BJ (cell line): ENCODE measurements at regions not wholly inside any gene's neighbourhood (a gene's known extent, or its start where the extent isn't known, plus 50 kb on each side); places are given as distances from the start of the nearest gene placed in this dataset.

ENCODE experiments used
- CTCF ChIA-PET: fragments of 350-600 bp; formaldehyde crosslinking; extraction: SDS; loops from one replicate; lab custom pipeline; 2021; ENCODE audit warnings: antibody characterized with exemption, inconsistent platforms; lab: Yijun Ruan, JAX
- POLR2A ChIA-PET: fragments of 300-600 bp; sonication (Branson Sonifier 250); formaldehyde crosslinking; extraction: SDS; loops from one replicate; lab custom pipeline; 2021; ENCODE audit warnings: antibody characterized with exemption; lab: Charles Lee
- DNase-seq: peaks from one replicate; pipeline ENCODE4 v3.0.0-alpha.2; 2011; ENCODE audit warnings: low read depth
- H3K27me3 ChIP-seq: 2 replicates; pipeline ENCODE4 v1.6.0; 2011; ENCODE audit warnings: low read length; ENCODE audit not compliant: control insufficient read depth, insufficient read depth
- H3K36me3 ChIP-seq: 2 replicates; pipeline ENCODE4 v1.5.1; 2011; ENCODE audit warnings: low read length; ENCODE audit not compliant: control insufficient read depth, insufficient read depth
- H3K4me3 ChIP-seq: 2 replicates; pipeline ENCODE4 v1.5.1; 2011; ENCODE audit warnings: low read depth, mild to moderate bottlenecking, control low read depth, low read length
- CTCF ChIP-seq: IDR thresholded peaks from 2 replicates; pipeline ENCODE4 v1.5.1; 2011; ENCODE audit warnings: low read depth, mild to moderate bottlenecking, control low read depth, inconsistent platforms, low read length, moderate library complexity; ENCODE audit not compliant: insufficient read depth

- TF ChIP-seq CTCF: no peak
- no peaks in the 10 kb centered on the region for H3K36me3 ChIP-seq
- ChIA-PET CTCF (interaction anchor here (0.8 to 1.7 kb wide), 3 partner anchors 22 to 93 kb away, joined by 3 read pairs; no protein-coding TSS in a partner anchor), POLR2A (interaction anchor here (0.6 kb wide), 3 partner anchors 9 to 1315 kb away, joined by 3 to 4 read pairs (median 4); no protein-coding TSS in a partner anchor)
- H3K4me3 ChIP-seq: no peak overlapping the region
- no peaks in the 10 kb centered on the region for H3K27me3 ChIP-seq
- DNase-seq: peak; percentile 98
These were observed 244.7 kb downstream of the HRH4 start for GRCh38 chr18:24704946-24705630.

- Histone ChIP-seq H3K27me3 (no peaks in the 10 kb centered on the region), H3K4me3 (no peak overlapping the region), H3K36me3 (no peaks in the 10 kb centered on the region)
- ChIA-PET CTCF (interaction anchor here (2.0 kb wide), 1 partner anchor 16 kb away, joined by 10 read pairs; no protein-coding TSS in a partner anchor), POLR2A (no interaction called here)
- DNase-seq: no peak
- no peak for TF ChIP-seq CTCF
These were observed 250.0 kb downstream of the HRH4 start for GRCh38 chr18:24710474-24710873.

GRCh38 chr18:24719791-24720190 lies 259.4 kb downstream of the HRH4 start:
- ChIA-PET POLR2A (no interaction called here), CTCF (interaction anchor here (0.7 kb wide), 1 partner anchor 47 kb away, joined by 4 read pairs; no protein-coding TSS in a partner anchor)
- Histone ChIP-seq H3K27me3 (no peaks in the 10 kb centered on the region; the same call in 1 of the 2 replicates), H3K36me3 (no peaks in the 10 kb centered on the region), H3K4me3 (no peak overlapping the region)
- no peak for DNase-seq
- no peak for TF ChIP-seq CTCF

- CTCF ChIA-PET: interaction anchor here (1.1 to 1.7 kb wide), 2 partner anchors 64 to 121 kb away, joined by 3 to 5 read pairs; no protein-coding TSS in a partner anchor
- DNase-seq: no peak
- no peaks in the 10 kb centered on the region for H3K36me3 ChIP-seq
- no peaks in the 10 kb centered on the region; the same call in 1 of the 2 replicates for H3K27me3 ChIP-seq
- no peak for TF ChIP-seq CTCF
- POLR2A ChIA-PET: no interaction called here
- no peak overlapping the region for H3K4me3 ChIP-seq
These were observed 261.0 kb downstream of the HRH4 start for GRCh38 chr18:24721388-24721787.

GRCh38 chr18:24725644-24726415 lies 265.4 kb downstream of the HRH4 start:
- no peak overlapping the region for H3K4me3 ChIP-seq
- TF ChIP-seq CTCF: no peak
- ChIA-PET CTCF (interaction anchor here (0.7 to 4.2 kb wide), 37 partner anchors 8 to 1009 kb away, joined by 3 to 72 read pairs (median 6); no protein-coding TSS in a partner anchor), POLR2A (no interaction called here)
- DNase-seq: no peak
- no peaks in the 10 kb centered on the region for H3K36me3 ChIP-seq
- peaks cover 13% of the 10 kb centered on the region for H3K27me3 ChIP-seq
